HCT116 (cell line): ENCODE measurements at regions not wholly inside any gene's neighbourhood (a gene's known extent, or its start where the extent isn't known, plus 50 kb on each side); places are given as distances from the start of the nearest gene placed in this dataset.

ENCODE experiments used
- EZH2 ChIP-seq: fragments of 200-600 bp; sonication (generic); IDR thresholded peaks from 2 replicates; pipeline ENCODE4 v1.6.1; 2017; ENCODE audit warnings: antibody characterized with exemption, mixed run types
- POLR2AphosphoS5 ChIP-seq: IDR thresholded peaks from 2 replicates; pipeline ENCODE4 v1.6.1; 2011; ENCODE audit warnings: mild to moderate bottlenecking, low read depth, low read length, moderate library complexity

GRCh38 chr5:6261668-6262067 lies 116.7 kb downstream of the MED10 start:
- TF ChIP-seq EZH2 (no peak), POLR2AphosphoS5 (no peak)
